WTC11 (cell line): ENCODE measurements at regions not wholly inside any gene's neighbourhood (a gene's known extent, or its start where the extent isn't known, plus 50 kb on each side); places are given as distances from the start of the nearest gene placed in this dataset.

Experiments
- ATF1 ChIP-seq: sonication (generic); formaldehyde crosslinking; IDR thresholded peaks from 2 replicates; pipeline ENCODE4 v1.8.1; 2023; ENCODE audit warnings: mild to moderate bottlenecking, moderate library complexity, missing genetic modification reagents
- CDX4 ChIP-seq: fragments of 250-450 bp; sonication (Bioruptor Pico); IDR thresholded peaks from 2 replicates; pipeline ENCODE4 v1.9.0; 2021; ENCODE audit warnings: moderate library complexity, mild to moderate bottlenecking, inconsistent platforms, borderline replicate concordance
- ELF4 ChIP-seq: sonication (generic); formaldehyde crosslinking; IDR thresholded peaks from 2 replicates; pipeline ENCODE4 v1.8.1; 2022; ENCODE audit warnings: low read depth, mild to moderate bottlenecking, moderate library complexity, missing genetic modification reagents
- MAX ChIP-seq: sonication (generic); formaldehyde crosslinking; IDR thresholded peaks from 2 replicates; pipeline ENCODE4 v1.8.0; 2022; ENCODE audit warnings: mild to moderate bottlenecking, missing genetic modification reagents
- MXD4 ChIP-seq: fragments of 250-450 bp; sonication (Bioruptor Pico); IDR thresholded peaks from 2 replicates; pipeline ENCODE4 v1.8.0; 2021; ENCODE audit warnings: mild to moderate bottlenecking, moderate library complexity, borderline replicate concordance
- NFYB ChIP-seq: sonication (generic); formaldehyde crosslinking; conservative IDR thresholded peaks from 2 replicates; pipeline ENCODE4 v1.8.0; 2022; ENCODE audit warnings: low read depth, missing genetic modification reagents
- SOX15 ChIP-seq: fragments of 250-450 bp; sonication (Bioruptor Pico); IDR thresholded peaks from 2 replicates; pipeline ENCODE4 v1.9.0; 2021; ENCODE audit warnings: mild to moderate bottlenecking
- TP53 ChIP-seq: sonication (generic); formaldehyde crosslinking; IDR thresholded peaks from 2 replicates; pipeline ENCODE4 v1.8.1; 2023; ENCODE audit warnings: mild to moderate bottlenecking, missing genetic modification reagents
- ZNF138 ChIP-seq: sonication (generic); formaldehyde crosslinking; conservative IDR thresholded peaks from 2 replicates; pipeline ENCODE4 v1.8.1; 2022; ENCODE audit warnings: mild to moderate bottlenecking, moderate library complexity, missing genetic modification reagents
- ZNF512 ChIP-seq: sonication (generic); formaldehyde crosslinking; IDR thresholded peaks from 2 replicates; pipeline ENCODE4 v1.8.1; 2022; ENCODE audit warnings: missing genetic modification reagents, borderline replicate concordance
- TF ChIP-seq, protein P1 (sequence below): fragments of 200-600 bp; IDR thresholded peaks from 2 replicates; pipeline ENCODE4 v1.8.0; 2022; ENCODE audit warnings: antibody characterized with exemption
- TF ChIP-seq, protein P2 (sequence below): sonication (generic); formaldehyde crosslinking; IDR thresholded peaks from 2 replicates; pipeline ENCODE4 v1.8.0; 2022; ENCODE audit warnings: mild to moderate bottlenecking, missing genetic modification reagents

- TF ChIP-seq ATF1 (CRISPR knock-in tag) (no peak), SOX15 (CRISPR knock-in tag) (no peak), TP53 (CRISPR knock-in tag) (no peak), MAX (CRISPR knock-in tag) (no peak), ZNF138 (no peak), ZNF512 (CRISPR knock-in tag) (no peak), MXD4 (CRISPR knock-in tag) (no peak), CDX4 (CRISPR knock-in tag) (no peak), NFYB (CRISPR knock-in tag) (no peak), ELF4 (CRISPR knock-in tag) (no peak)
- TF ChIP-seq, protein P1, sequence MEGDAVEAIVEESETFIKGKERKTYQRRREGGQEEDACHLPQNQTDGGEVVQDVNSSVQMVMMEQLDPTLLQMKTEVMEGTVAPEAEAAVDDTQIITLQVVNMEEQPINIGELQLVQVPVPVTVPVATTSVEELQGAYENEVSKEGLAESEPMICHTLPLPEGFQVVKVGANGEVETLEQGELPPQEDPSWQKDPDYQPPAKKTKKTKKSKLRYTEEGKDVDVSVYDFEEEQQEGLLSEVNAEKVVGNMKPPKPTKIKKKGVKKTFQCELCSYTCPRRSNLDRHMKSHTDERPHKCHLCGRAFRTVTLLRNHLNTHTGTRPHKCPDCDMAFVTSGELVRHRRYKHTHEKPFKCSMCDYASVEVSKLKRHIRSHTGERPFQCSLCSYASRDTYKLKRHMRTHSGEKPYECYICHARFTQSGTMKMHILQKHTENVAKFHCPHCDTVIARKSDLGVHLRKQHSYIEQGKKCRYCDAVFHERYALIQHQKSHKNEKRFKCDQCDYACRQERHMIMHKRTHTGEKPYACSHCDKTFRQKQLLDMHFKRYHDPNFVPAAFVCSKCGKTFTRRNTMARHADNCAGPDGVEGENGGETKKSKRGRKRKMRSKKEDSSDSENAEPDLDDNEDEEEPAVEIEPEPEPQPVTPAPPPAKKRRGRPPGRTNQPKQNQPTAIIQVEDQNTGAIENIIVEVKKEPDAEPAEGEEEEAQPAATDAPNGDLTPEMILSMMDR = no peak
- TF ChIP-seq, protein P2, sequence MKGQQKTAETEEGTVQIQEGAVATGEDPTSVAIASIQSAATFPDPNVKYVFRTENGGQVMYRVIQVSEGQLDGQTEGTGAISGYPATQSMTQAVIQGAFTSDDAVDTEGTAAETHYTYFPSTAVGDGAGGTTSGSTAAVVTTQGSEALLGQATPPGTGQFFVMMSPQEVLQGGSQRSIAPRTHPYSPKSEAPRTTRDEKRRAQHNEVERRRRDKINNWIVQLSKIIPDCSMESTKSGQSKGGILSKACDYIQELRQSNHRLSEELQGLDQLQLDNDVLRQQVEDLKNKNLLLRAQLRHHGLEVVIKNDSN (CRISPR knock-in tag) = no peak
Observed at GRCh38 chr2:181398000-181398399, 59.2 kb upstream of the ITGA4 start.
